NCI-H69 (cell line): ENCODE measurements at regions not wholly inside any gene's neighbourhood (a gene's known extent, or its start where the extent isn't known, plus 50 kb on each side); places are given as distances from the start of the nearest gene placed in this dataset.
A peak's percentile ranks its signal among the peaks of the same experiment; 100 is the strongest.

Source experiments
- DNase-seq: peaks from one replicate; lab custom pipeline; 2025; lab: John Stamatoyannopoulos, UW

GRCh38 chr3:177745607-177746005 is 548.3 kb upstream of the TBL1XR1 start:
- no peak for DNase-seq

DNA sequence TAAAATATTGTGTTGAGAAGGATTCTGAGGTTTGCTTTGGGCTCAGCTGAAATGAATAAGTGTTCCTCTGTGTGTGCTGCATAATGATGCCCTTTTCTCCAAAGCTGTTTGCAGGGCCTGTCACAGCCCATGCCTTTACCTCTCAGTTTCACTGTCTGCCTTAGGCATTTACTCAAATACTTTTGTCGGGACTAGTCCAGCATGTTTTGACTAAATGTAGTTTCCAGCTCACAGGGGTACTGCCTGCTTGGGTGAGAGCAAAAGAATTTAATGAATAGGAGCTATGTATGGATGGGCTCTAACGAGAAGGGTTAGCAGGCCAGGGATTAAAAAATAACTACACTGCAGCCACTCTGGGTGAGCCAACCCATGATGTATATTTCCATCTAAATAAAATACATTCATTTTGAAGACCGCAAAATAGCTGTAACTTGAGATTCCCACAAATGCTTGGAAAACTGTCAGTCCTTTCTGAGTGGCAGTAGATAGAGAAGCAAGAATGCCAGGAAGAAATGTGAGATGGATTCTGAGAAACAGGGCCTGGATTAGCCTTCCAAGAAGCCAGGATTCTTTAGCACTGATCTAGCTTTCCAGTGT is 549.2 kb upstream of the TBL1XR1 start:
- no peak for DNase-seq

- DNase-seq, result no peak
These were observed 552.6 kb upstream of the TBL1XR1 start for GRCh38 chr3:177749836-177750235.

DNA sequence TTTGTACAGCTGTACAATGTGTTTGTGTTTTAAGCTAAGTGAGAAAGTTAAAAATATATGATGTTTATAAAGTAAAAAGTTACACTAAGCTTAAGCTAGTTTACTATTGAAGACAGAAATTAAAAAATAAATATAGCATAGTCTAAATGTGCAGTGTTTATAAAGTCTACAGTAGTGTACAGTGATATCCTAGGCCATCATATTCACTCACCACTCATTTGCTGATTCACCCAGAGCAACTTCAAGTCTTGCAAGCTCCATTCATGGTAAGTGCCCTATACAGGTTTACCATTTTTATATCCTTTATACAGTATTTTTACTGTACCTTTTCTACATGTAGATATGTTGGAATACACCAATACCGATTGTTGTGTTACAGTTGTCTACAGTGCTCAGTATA is 553.2 kb upstream of the TBL1XR1 start:
- DNase-seq, result no peak

GRCh38 chr3:177751770-177752169 is 554.5 kb upstream of the TBL1XR1 start:
- DNase-seq, result no peak

GRCh38 chr3:177752831-177753230 is 555.5 kb upstream of the TBL1XR1 start:
- no peak for DNase-seq

- no peak for DNase-seq
These were observed 556.3 kb upstream of the TBL1XR1 start for GRCh38 chr3:177753451-177754155.

DNA sequence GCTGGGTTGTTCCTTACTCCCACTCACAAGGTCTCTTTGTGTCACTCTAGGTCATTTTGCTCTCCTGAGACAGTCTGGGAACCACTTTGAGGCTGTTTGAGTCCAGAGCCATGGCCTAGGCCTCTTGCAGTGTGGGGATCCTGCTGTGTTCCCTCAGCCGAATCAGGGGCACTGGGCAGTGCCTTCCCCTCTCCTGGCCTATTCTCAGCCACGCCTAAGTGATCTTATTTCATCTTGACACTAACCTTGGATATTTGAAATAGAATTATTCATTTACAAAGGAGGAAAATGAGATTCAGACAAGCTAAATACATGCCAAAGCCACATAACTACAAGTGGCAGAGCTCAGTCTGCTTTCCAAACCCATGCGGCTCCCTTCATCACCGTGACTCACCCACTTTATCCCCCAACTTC is 557.2 kb upstream of the TBL1XR1 start:
- DNase-seq, result no peak

GRCh38 chr3:177758126-177758525 is 560.8 kb upstream of the TBL1XR1 start:
- no peak for DNase-seq

GRCh38 chr3:177760803-177761202 is 563.5 kb upstream of the TBL1XR1 start:
- no peak for DNase-seq

DNA sequence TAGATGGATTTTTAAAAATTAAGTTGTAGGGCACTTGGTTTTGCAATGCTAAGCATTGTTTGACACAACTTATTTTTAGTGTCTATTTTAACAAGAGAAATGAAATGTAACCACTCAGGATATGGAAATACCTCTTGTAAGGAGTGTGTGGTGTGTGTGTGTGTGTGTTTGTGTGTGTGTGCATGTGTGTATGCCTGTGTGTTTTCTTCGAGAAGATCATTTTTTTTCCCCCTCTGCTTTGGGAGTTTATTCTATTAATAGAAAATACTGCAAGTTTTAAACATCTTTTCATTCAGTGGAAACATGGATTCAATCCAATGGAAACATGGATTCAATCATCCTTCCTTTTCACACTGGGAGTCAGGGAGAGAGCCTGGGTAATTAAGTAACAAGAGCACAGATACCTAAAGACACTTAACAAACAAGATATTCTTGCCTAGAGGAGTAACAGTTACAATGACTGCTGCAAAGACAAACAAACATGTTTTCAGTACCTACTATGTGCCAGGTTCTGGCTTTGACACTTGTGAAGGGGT is 567.2 kb upstream of the TBL1XR1 start:
- no peak for DNase-seq

DNA sequence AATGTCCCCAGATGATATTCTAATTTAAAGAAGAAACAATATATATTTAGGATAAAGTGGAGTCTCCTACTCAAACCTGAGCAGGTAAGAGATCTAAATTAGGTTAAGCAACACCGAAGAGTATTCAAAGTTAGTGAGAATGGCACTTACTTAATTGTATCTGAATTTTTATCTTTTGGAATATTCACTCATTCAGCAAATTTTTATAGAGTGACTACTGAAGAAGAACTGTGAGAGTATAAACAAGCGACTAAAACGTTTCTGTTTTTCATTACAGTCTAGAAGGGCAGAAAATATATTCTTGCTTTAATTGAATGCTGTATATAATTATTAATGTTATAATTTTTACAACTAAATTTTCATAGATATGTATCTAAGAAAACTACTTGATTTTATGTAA is 567.7 kb upstream of the TBL1XR1 start:
- DNase-seq, result no peak

DNA sequence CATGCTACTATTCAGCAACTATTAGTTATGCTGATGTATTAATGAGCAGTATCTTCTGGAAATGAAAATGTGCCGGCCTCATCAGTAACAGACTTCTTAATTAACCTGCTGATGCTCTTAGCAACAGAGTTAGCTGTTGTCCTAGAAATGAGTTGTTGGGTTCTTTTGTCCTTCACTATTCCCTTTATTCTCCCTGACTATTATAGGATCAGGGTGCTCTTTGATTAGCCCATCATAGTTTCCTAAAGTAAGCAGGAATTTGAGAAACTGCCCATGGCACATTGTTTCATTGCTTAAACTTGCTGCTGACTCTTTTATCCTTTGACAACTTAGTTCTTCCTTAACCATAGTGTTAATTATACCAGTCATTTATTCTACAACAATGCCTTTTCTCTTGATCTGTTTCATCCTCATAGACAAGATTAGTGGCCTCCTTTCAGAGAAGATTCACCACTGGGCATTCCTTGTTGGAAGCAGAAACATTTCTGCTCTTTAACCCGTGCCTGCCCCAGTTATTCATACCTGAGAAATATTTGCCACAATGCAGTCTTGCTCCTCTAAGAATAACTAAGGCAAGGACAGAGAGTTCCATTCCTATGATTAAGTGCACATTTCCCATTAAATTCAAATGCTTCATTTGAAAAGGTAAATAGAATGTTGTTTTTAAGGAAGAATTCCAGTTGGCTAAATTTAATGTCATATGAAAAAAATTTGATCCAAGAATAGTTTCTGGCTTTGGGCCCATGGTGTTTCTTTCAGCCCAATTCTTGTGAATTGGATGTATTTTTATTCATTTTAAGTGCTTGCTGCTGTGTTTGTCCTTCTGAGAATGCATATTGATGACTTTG is 573.3 kb upstream of the TBL1XR1 start:
- DNase-seq, result no peak

DNA sequence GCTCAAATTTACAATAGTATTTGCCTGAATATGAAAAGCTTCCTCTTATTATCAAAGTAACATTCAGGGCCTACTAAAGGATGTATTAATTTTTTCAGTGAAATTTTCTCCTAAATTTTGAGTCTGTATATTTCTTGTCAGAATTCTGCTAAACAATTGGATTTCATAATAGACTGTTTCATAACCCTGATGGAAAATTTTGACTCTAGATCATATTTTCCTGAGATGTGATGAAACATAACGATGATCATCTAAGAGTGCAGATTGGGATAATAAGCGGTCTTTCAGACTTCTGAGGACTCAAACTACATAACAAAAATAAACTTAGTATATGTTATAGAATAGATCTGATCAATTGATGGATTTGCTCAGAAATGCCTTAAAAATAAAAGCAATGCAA is 574.5 kb upstream of the TBL1XR1 start:
- DNase-seq, result no peak

- no peak for DNase-seq
These were observed 575.8 kb upstream of the TBL1XR1 start for GRCh38 chr3:177772908-177773557.

DNA sequence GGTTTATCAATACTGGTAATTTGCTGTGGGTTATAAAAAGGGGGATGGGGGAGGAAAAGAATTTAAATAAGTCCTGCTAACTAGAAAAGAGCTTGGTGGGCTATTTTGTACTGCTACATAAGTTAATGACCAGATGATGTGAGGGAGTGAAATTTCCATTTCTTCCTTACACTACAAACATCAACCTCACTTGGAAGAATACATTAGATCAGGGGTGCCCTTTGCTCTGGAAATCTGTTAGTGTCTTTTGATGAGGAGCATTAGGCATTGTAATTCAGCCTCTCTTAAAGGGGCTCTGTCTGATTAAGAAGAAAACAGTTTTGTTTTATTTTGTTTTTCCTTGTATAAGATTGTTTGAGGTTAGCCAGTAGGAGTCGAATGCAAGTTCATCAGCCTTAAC is 576.4 kb upstream of the TBL1XR1 start:
- DNase-seq, result no peak

DNA sequence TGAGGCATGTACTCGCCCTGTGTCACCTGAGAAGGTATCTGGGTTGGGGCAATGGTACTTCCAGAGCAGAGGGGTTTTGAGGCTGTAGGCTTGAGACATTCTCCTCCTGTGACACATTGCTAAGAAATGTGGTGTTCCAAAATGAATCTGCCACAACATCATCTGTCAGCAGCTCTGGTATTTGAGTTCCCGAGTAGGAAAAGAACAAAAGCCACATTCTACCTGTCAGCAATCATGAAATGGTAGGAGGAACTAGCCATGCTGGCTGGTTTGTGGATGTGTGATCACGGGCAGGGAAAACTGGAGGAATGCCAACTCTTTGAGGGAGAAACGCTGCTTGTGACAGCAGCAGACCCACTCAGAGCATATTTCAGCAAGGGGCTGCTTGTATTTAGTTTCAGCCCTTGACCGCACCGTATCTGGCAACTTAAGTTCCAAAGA is 579.4 kb upstream of the TBL1XR1 start:
- DNase-seq, result no peak

- DNase-seq, result peak; percentile 86
These were observed 580.4 kb upstream of the TBL1XR1 start for GRCh38 chr3:177777699-177778098.

- peak; percentile 8 for DNase-seq
These were observed 581.4 kb upstream of the TBL1XR1 start for GRCh38 chr3:177778633-177779032.

DNA sequence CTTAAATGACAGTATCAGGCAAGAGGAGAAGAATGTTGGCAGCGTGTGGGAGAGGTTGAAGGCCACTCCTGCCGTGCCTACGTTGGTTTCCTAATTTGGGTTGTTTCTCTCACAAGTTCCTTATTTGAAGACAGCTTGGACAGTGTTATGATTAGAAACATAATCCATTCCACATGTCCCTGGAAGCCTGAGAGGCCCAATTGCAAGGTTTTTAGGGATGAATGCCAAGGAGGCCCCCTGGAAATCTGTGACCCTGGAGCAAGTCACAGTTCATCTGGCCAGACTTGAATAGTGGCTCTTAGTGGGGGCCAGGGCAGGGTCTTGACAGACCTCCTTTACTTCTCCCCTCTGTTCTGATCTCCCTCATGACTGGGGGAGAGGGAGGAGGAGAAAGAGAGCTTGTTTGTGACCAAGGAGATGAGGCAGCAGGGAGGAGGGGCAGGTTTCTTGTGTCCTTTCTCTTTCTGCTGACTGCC is 584.4 kb upstream of the TBL1XR1 start:
- DNase-seq, result no peak

GRCh38 chr3:177783338-177783737 is 586.1 kb upstream of the TBL1XR1 start:
- DNase-seq, result no peak

GRCh38 chr3:177783767-177784166 is 586.5 kb upstream of the TBL1XR1 start:
- no peak for DNase-seq
